K562 (cell line): ENCODE measurements at regions not wholly inside any gene's neighbourhood (a gene's known extent, or its start where the extent isn't known, plus 50 kb on each side); places are given as distances from the start of the nearest gene placed in this dataset.

Source experiments
- ATAC-seq: fragments of 200-7000 bp; cut with Tn5 transposase; 3 replicates; pipeline ENCODE4 v1.9.1; 2020; ENCODE audit warnings: moderate library complexity
- BruUV-seq: library from RNA; stranded (reverse); fragments of 400-500 nt; replicated peaks from 2 replicates; lab custom pipeline; 2021; lab: Mats Ljungman, UMichigan
- CTCF ChIA-PET: fragments of 300-600 bp; formaldehyde crosslinking; extraction: SDS; loops from one replicate; lab custom pipeline; 2021; ENCODE audit warnings: low intra/inter-chr PET ratio; lab: Yijun Ruan, JAX
- POLR2A ChIA-PET: fragments of 300-600, 350-650 bp; sonication (Branson Sonifier 250); formaldehyde crosslinking; extraction: SDS; loops from one replicate; lab custom pipeline; 2021; ENCODE audit warnings: antibody characterized with exemption, inconsistent platforms; lab: Yijun Ruan, JAX
- DNase-seq, 4 experiments: peaks; one replicate each; pipeline versions ENCODE4 v3.0.0 to v3.0.0-alpha.2; 2011 to 2018; ENCODE audit warnings: low spot score in 3 of 4, mixed read lengths in 3 of 4; ENCODE audit errors: extremely low read depth in 1 of 4
- FAIRE-seq: peaks from 2 replicates; lab custom pipeline; 2011; peaks lifted over from hg19 to GRCh38; lab: Jason Lieb, UNC
- H2AFZ ChIP-seq: 2 replicates; pipeline ENCODE4 v1.6.0; 2011; ENCODE audit warnings: low read depth, low read length, control low read depth, inconsistent platforms
- H3K27ac ChIP-seq: fragments of 200-600 bp; 3 replicates; pipeline ENCODE4 v1.8.0; 2011; ENCODE audit warnings: low read depth, mild to moderate bottlenecking, control low read depth, inconsistent platforms, low read length, moderate library complexity, mixed read lengths; ENCODE audit errors: extremely low read depth
- H3K27me3 ChIP-seq, 2 experiments: fragments of 300-600 bp in 1 of 2; 2 replicates in 1 of 2; 3 replicates in 1 of 2; pipeline versions ENCODE4 v1.6.0 to v1.8.0; 2011; ENCODE audit warnings: inconsistent platforms in 2 of 2, low read length in 2 of 2, mild to moderate bottlenecking in 1 of 2, mixed read lengths in 1 of 2, moderate library complexity in 1 of 2; ENCODE audit not compliant: control insufficient read depth in 2 of 2, insufficient read depth in 2 of 2
- H3K36me3 ChIP-seq: fragments of 300-600 bp; 3 replicates; pipeline ENCODE4 v1.8.0; 2011; ENCODE audit warnings: mild to moderate bottlenecking, low read length, inconsistent platforms; ENCODE audit not compliant: control insufficient read depth, insufficient read depth
- H3K4me1 ChIP-seq, 2 experiments: fragments of 200-600 bp in 1 of 2; replicated peaks in 1 of 2; 2 replicates in 1 of 2; 3 replicates in 1 of 2; pipeline versions ENCODE4 v1.5.1 to v1.8.0; 2011; ENCODE audit warnings: inconsistent platforms in 2 of 2, low read length in 2 of 2, mild to moderate bottlenecking in 1 of 2, mixed read lengths in 1 of 2, moderate library complexity in 1 of 2; ENCODE audit not compliant: control insufficient read depth in 2 of 2, insufficient read depth in 2 of 2
- H3K4me2 ChIP-seq: 2 replicates; pipeline ENCODE4 v1.6.1; 2011; ENCODE audit warnings: low read length, control low read depth, inconsistent platforms, mixed read lengths; ENCODE audit not compliant: insufficient read depth
- H3K4me3 ChIP-seq: fragments of 200-600 bp; sonication (generic), shearing (Covaris generic); 2 replicates; pipeline ENCODE4 v1.5.1; 2016; ENCODE audit warnings: control low read depth, inconsistent platforms
- H3K79me2 ChIP-seq: fragments of 200-600 bp; 3 replicates; pipeline ENCODE4 v1.8.0; 2011; ENCODE audit warnings: low read length, inconsistent platforms; ENCODE audit not compliant: control insufficient read depth, insufficient read depth
- H3K9ac ChIP-seq, 2 experiments: 2 replicates each; pipeline versions ENCODE4 v1.6.0 to v1.6.1; 2011; ENCODE audit warnings: low read depth in 2 of 2, low read length in 2 of 2, control low read depth in 1 of 2, inconsistent platforms in 1 of 2, mild to moderate bottlenecking in 1 of 2, mixed read lengths in 1 of 2; ENCODE audit not compliant: insufficient read depth in 1 of 2
- H3K9me1 ChIP-seq: one replicate; pipeline ENCODE4 v1.6.0; 2011; ENCODE audit warnings: inconsistent platforms, mild to moderate bottlenecking, low read length, moderate library complexity; ENCODE audit not compliant: control insufficient read depth, insufficient read depth
- H3K9me3 ChIP-seq: replicated peaks from 2 replicates; pipeline ENCODE4 v1.5.1; 2011; ENCODE audit warnings: low read depth, low read length, inconsistent platforms; ENCODE audit not compliant: control insufficient read depth, insufficient read depth
- H4K20me1 ChIP-seq: replicated peaks from 2 replicates; pipeline ENCODE4 v1.6.1; 2011; ENCODE audit warnings: low read length, inconsistent platforms, mixed read lengths; ENCODE audit not compliant: control insufficient read depth, insufficient read depth
- C11orf30 ChIP-seq: fragments of 450-650 bp; IDR thresholded peaks from 2 replicates; pipeline ENCODE4 v1.6.1; 2016; ENCODE audit warnings: low read depth, mild to moderate bottlenecking
- GATAD2A ChIP-seq: fragments of 450-650 bp; IDR thresholded peaks from 2 replicates; pipeline ENCODE4 v1.6.1; 2017
- HOMEZ ChIP-seq: fragments of 250-450 bp; sonication (Bioruptor Pico); IDR thresholded peaks from 2 replicates; pipeline ENCODE4 v1.4.0; 2020; ENCODE audit warnings: mild to moderate bottlenecking, moderate library complexity
- KLF16 ChIP-seq: IDR thresholded peaks from 2 replicates; pipeline ENCODE4 v1.6.1; 2016; ENCODE audit warnings: antibody characterized with exemption
- MAX ChIP-seq: sonication (generic); formaldehyde crosslinking; IDR thresholded peaks from 2 replicates; pipeline ENCODE4 v1.9.0; 2022; ENCODE audit warnings: mild to moderate bottlenecking, missing genetic modification reagents
- MED1 ChIP-seq: sonication (generic); formaldehyde crosslinking; IDR thresholded peaks from 2 replicates; pipeline ENCODE4 v1.8.1; 2023; ENCODE audit warnings: missing genetic modification reagents, borderline replicate concordance
- SAP30 ChIP-seq: fragments of 200-600 bp; sonication (generic); IDR thresholded peaks from 2 replicates; pipeline ENCODE4 v1.6.1; 2012; ENCODE audit warnings: borderline replicate concordance, low read depth, mild to moderate bottlenecking, moderate library complexity, low read length, control low read depth, inconsistent platforms; ENCODE audit not compliant: insufficient read depth, poor library complexity, severe bottlenecking
- SMARCE1 ChIP-seq: fragments of 450-650 bp; IDR thresholded peaks from 2 replicates; pipeline ENCODE4 v1.7.1; 2016; ENCODE audit warnings: mild to moderate bottlenecking
- WGBS: fragments of 100-300 bp; shearing (Covaris generic); methylation state at CpG from one replicate; pipeline ENCODE4 v1.1.6; 2016; ENCODE audit warnings: low coverage, mixed read lengths; ENCODE audit not compliant: insufficient coverage; ENCODE audit errors: missing lambda C conversion rate; 5-methylcytosine and 5-hydroxymethylcytosine counted together
- in situ Hi-C: fragments of 300-500 bp; cut with MboI; formaldehyde crosslinking; loops from 4 replicates; pipeline ENCODE4 v1.15.0; 2018; ENCODE audit warnings: inconsistent platforms, mixed read lengths
- intact Hi-C: fragments of 100-400 bp; cut with micrococcal nuclease; formaldehyde crosslinking; loops from 2 replicates; pipeline ENCODE4 v1.14.2; 2022

GRCh38 chr12:46553911-46554310 is 181.3 kb upstream of the SLC38A2 start:
- ATAC-seq, result no peak
- BruUV-seq, result no TSS peak
- H3K27ac ChIP-seq, result no peak overlapping the region
- intact Hi-C loops, result loop anchor here (10.0 kb wide), 1 partner anchor 289 kb away; the partner anchor contains the start of gene SLC38A1
- H3K27me3 ChIP-seq, result no peaks in the 10 kb centered on the region
- no peak for DNase-seq
- POLR2A ChIA-PET, result no interaction called here
- no peak for FAIRE-seq
- H2AFZ ChIP-seq, result no peak overlapping the region
- no peaks in the 10 kb centered on the region for H3K9me3 ChIP-seq
- no peaks in the 10 kb centered on the region for H3K36me3 ChIP-seq
- no peaks in the 10 kb centered on the region for H3K9me1 ChIP-seq
- no peaks in the 10 kb centered on the region for H3K79me2 ChIP-seq
- H3K4me2 ChIP-seq, result no peak overlapping the region
- in situ Hi-C loops, result no loop called here
- no peak overlapping the region for H3K9ac ChIP-seq
- WGBS, result 42% methylated on average over 1 of the region's 1 CpG
- TF ChIP-seq KLF16, result no peak
- TF ChIP-seq MED1 (CRISPR knock-in tag), result no peak
- TF ChIP-seq SMARCE1, result no peak
- TF ChIP-seq SAP30, result no peak
- TF ChIP-seq MAX, result no peak
- no peak for TF ChIP-seq C11orf30
- TF ChIP-seq HOMEZ (CRISPR knock-in tag), result no peak
- no peak for TF ChIP-seq GATAD2A
- CTCF ChIA-PET, result no interaction called here
- H4K20me1 ChIP-seq, result no peaks in the 10 kb centered on the region
- H3K4me3 ChIP-seq, result no peak overlapping the region
- H3K4me1 ChIP-seq, result peaks cover 3 to 47% of the 10 kb centered on the region in 2 experiments; a peak in 4 of 5 replicates
